ENCODE measurements at regions not wholly inside any gene's neighbourhood (a gene's known extent, or its start where the extent isn't known, plus 50 kb on each side); places are given as distances from the start of the nearest gene placed in this dataset.

- TF ChIP-seq KLF8 (tag by site-specific recombination; IDR thresholded peaks at IDR 0.05) = no peak
These were observed 417.0 kb upstream of the PFKP start (continued) for GRCh38 chr10:2650328-2650727.

- POLR2A ChIA-PET = no interaction called here
- Histone ChIP-seq H3K9me3 (ENCODE audit: control insufficient read depth, insufficient read depth, low read depth, low read length) (no peaks in the 10 kb centered on the region; the same call in 1 of the 2 replicates), H3K27ac (ENCODE audit: extremely low read depth, low read depth, low read length) (no peak overlapping the region), H3K36me3 (ENCODE audit: control insufficient read depth in 2 of 2, insufficient read depth in 1 of 2, low read length in 2 of 2) (no peaks in the 10 kb centered on the region), H3K4me3 (ENCODE audit: low read depth, low read length) (no peak overlapping the region), H3K4me1 (ENCODE audit: control insufficient read depth, insufficient read depth, low read length) (no peaks in the 10 kb centered on the region)
- CTCF ChIA-PET = interaction anchor here (0.6 to 1.2 kb wide), 2 partner anchors 287 to 402 kb away, joined by 3 read pairs; no protein-coding TSS in a partner anchor
- TF ChIP-seq ZBTB7A (tag by site-specific recombination; IDR thresholded peaks at IDR 0.05; ENCODE audit: low read depth) (no peak), ZNF366 (tag by site-specific recombination; conservative IDR thresholded peaks at IDR 0.05) (no peak), ZNF174 (tag by site-specific recombination; IDR thresholded peaks at IDR 0.05) (no peak), ZNF792 (tag by site-specific recombination; IDR thresholded peaks at IDR 0.05) (no peak), ZNF510 (tag by site-specific recombination; IDR thresholded peaks at IDR 0.05; ENCODE audit: insufficient replicate concordance) (no peak), ZNF514 (tag by site-specific recombination; IDR thresholded peaks at IDR 0.05) (no peak)
These were observed 426.3 kb upstream of the PFKP start for GRCh38 chr10:2641028-2641427.

GRCh38 chr10:2633630-2634029, 433.7 kb upstream of the PFKP start:
- POLR2A ChIA-PET = no interaction called here
- H3K4me3 ChIP-seq (ENCODE audit: low read depth, low read length) = no peak overlapping the region
- H3K9me3 ChIP-seq (ENCODE audit: control insufficient read depth, insufficient read depth, low read depth, low read length) = no peaks in the 10 kb centered on the region
- CTCF ChIA-PET = interaction anchor here (0.6 kb wide), 1 partner anchor 206 kb away, joined by 3 read pairs; no protein-coding TSS in a partner anchor
- TF ChIP-seq PRDM10 (tag by site-specific recombination; IDR thresholded peaks at IDR 0.05) (no peak), ZNF23 (tag by site-specific recombination; IDR thresholded peaks at IDR 0.05; ENCODE audit: borderline replicate concordance) (no peak), ZFP41 (tag by site-specific recombination; IDR thresholded peaks at IDR 0.05; ENCODE audit: borderline replicate concordance) (no peak), ZNF146 (tag by site-specific recombination; IDR thresholded peaks at IDR 0.05) (no peak), MZF1 (tag by site-specific recombination; IDR thresholded peaks at IDR 0.05; ENCODE audit: borderline replicate concordance) (no peak), ZNF843 (tag by site-specific recombination; IDR thresholded peaks at IDR 0.05) (no peak), REPIN1 (tag by site-specific recombination; IDR thresholded peaks at IDR 0.05; ENCODE audit: low read depth) (no peak), SP2 (tag by site-specific recombination; IDR thresholded peaks at IDR 0.05) (no peak), ZSCAN5A (tag by site-specific recombination; IDR thresholded peaks at IDR 0.05) (no peak), ZNF473 (tag by site-specific recombination; IDR thresholded peaks at IDR 0.05) (no peak), ZNF138 (tag by site-specific recombination; IDR thresholded peaks at IDR 0.05; ENCODE audit: borderline replicate concordance) (no peak), ZNF791 (tag by site-specific recombination; IDR thresholded peaks at IDR 0.05) (no peak), ZNF544 (tag by site-specific recombination; IDR thresholded peaks at IDR 0.05) (no peak), ZBTB26 (tag by site-specific recombination; optimal IDR thresholded peaks at IDR 0.05) (no peak), ZNF621 (tag by site-specific recombination; IDR thresholded peaks at IDR 0.05) (no peak), HOXD13 (CRISPR knock-in tag; IDR thresholded peaks at IDR 0.05; ENCODE audit: borderline replicate concordance) (no peak), ZNF394 (tag by site-specific recombination; IDR thresholded peaks at IDR 0.05; ENCODE audit: borderline replicate concordance) (no peak), ZNF747 (tag by site-specific recombination; IDR thresholded peaks at IDR 0.05) (no peak)
- no peaks in the 10 kb centered on the region for H3K4me1 ChIP-seq (ENCODE audit: control insufficient read depth, insufficient read depth, low read length)
- H3K36me3 ChIP-seq (ENCODE audit: control insufficient read depth in 2 of 2, insufficient read depth in 1 of 2, low read length in 2 of 2) = no peaks in the 10 kb centered on the region
- no peak overlapping the region for H3K27ac ChIP-seq (ENCODE audit: extremely low read depth, low read depth, low read length)
